ENCODE measurements at regions not wholly inside any gene's neighbourhood (a gene's known extent, or its start where the extent isn't known, plus 50 kb on each side); places are given as distances from the start of the nearest gene placed in this dataset.

GRCh38 chr9:11142965-11143738, 530.4 kb upstream of the PTPRD start:
- no peaks in the 10 kb centered on the region for H3K4me1 ChIP-seq (ENCODE audit: control insufficient read depth, insufficient read depth, low read length)
- intact Hi-C loops (cut with DNase I), result no loop called here
- no peaks in the 10 kb centered on the region for H3K9me3 ChIP-seq (ENCODE audit: control insufficient read depth, low read length)

GRCh38 chr9:11144746-11145145, 531.9 kb upstream of the PTPRD start:
- no peak for ATAC-seq
- intact Hi-C loops (cut with DNase I), result no loop called here
- Histone ChIP-seq H3K9me3 (ENCODE audit: control insufficient read depth, low read length) (no peaks in the 10 kb centered on the region), H3K27me3 (ENCODE audit: control insufficient read depth, insufficient read depth) (no peaks in the 10 kb centered on the region), H3K4me3 (ENCODE audit: low read length) (no peak overlapping the region), H3K4me1 (ENCODE audit: control insufficient read depth, insufficient read depth, low read length) (no peaks in the 10 kb centered on the region), H3K27ac (ENCODE audit: low read length) (no peak overlapping the region)
- 77% methylated on average over 2 of the region's 2 CpGs for WGBS
- DNase-seq, result no peak

More at GRCh38 chr9:11142965-11143738, 530.4 kb upstream of the PTPRD start:
- H3K27ac ChIP-seq (ENCODE audit: low read length), result no peak overlapping the region
- H3K27me3 ChIP-seq (ENCODE audit: control insufficient read depth, insufficient read depth), result no peaks in the 10 kb centered on the region
- ATAC-seq (no peak), DNase-seq (no peak)
- H3K4me3 ChIP-seq (ENCODE audit: low read length), result no peak overlapping the region
- 81% methylated on average over 3 of the region's 3 CpGs for WGBS

GRCh38 chr9:11148189-11148588, 535.4 kb upstream of the PTPRD start:
- intact Hi-C loops (cut with DNase I), result no loop called here
- ATAC-seq, result no peak
- Histone ChIP-seq H3K4me3 (ENCODE audit: low read length) (no peak overlapping the region), H3K9me3 (ENCODE audit: control insufficient read depth, low read length) (no peaks in the 10 kb centered on the region), H3K27me3 (ENCODE audit: control insufficient read depth, insufficient read depth) (no peaks in the 10 kb centered on the region), H3K4me1 (ENCODE audit: control insufficient read depth, insufficient read depth, low read length) (no peaks in the 10 kb centered on the region), H3K27ac (ENCODE audit: low read length) (no peak overlapping the region)
- WGBS, result 86% methylated on average over 5 of the region's 5 CpGs
- DNase-seq, result no peak

DNA sequence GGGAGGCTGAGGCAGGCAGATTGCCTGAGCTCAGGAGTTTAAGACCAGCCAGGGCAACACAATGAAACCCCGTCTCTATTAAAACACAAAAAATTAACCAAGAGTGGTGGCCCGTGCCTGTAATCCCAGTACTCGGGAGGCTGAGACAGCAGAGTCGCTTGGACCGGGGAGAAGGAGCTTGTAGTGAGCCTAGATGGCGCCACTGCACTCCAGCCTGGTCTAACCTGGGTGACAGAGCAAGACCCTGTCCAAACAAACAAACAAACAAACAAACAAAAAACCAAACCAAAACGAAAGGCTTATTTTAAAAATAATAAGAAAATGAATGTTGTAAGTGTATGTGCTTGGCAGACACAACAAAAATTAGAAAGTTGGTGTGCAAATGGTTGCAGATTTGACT, 536.3 kb upstream of the PTPRD start:
- Histone ChIP-seq H3K27me3 (ENCODE audit: control insufficient read depth, insufficient read depth) (no peaks in the 10 kb centered on the region), H3K4me3 (ENCODE audit: low read length) (no peak overlapping the region), H3K4me1 (ENCODE audit: control insufficient read depth, insufficient read depth, low read length) (no peaks in the 10 kb centered on the region), H3K9me3 (ENCODE audit: control insufficient read depth, low read length) (no peaks in the 10 kb centered on the region), H3K27ac (ENCODE audit: low read length) (no peak overlapping the region)
- DNase-seq (no peak), ATAC-seq (no peak)
- intact Hi-C loops (cut with DNase I), result no loop called here
- 58% methylated on average over 7 of the region's 7 CpGs for WGBS

GRCh38 chr9:11158063-11158462, 545.3 kb upstream of the PTPRD start:
- 59% methylated on average over 1 of the region's 1 CpG for WGBS
- intact Hi-C loops (cut with DNase I), result no loop called here

DNA sequence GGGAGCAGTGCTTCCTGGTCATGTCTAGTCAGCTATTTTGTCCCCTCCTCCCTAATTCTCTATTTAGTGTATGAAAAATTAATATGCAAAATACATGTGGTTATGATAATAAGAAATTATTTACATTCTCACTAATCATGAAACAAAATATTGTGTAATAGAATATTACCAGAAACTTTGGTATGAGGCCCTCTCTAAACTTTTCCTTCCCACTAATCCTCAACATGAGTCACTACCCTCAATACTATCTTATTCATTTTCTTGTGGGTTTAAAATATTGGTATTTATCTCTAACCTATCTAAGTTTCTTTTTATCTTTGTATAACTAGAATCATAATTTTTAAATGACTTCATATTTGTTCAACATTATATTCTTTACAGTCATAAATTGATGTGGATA, 545.9 kb upstream of the PTPRD start:
- intact Hi-C loops (cut with DNase I), result no loop called here
- no peak for ATAC-seq
- Histone ChIP-seq H3K27me3 (ENCODE audit: control insufficient read depth, insufficient read depth) (no peaks in the 10 kb centered on the region), H3K4me3 (ENCODE audit: low read length) (no peak overlapping the region), H3K4me1 (ENCODE audit: control insufficient read depth, insufficient read depth, low read length) (no peaks in the 10 kb centered on the region), H3K27ac (ENCODE audit: low read length) (no peak overlapping the region), H3K9me3 (ENCODE audit: control insufficient read depth, low read length) (no peaks in the 10 kb centered on the region)
- no peak for DNase-seq

More at GRCh38 chr9:11158063-11158462, 545.3 kb upstream of the PTPRD start:
- no peaks in the 10 kb centered on the region for H3K9me3 ChIP-seq (ENCODE audit: control insufficient read depth, low read length)
- H3K4me3 ChIP-seq (ENCODE audit: low read length), result no peak overlapping the region
- DNase-seq (no peak), ATAC-seq (no peak)
- H3K27ac ChIP-seq (ENCODE audit: low read length), result no peak overlapping the region
- no peaks in the 10 kb centered on the region for H3K27me3 ChIP-seq (ENCODE audit: control insufficient read depth, insufficient read depth)
- no peaks in the 10 kb centered on the region for H3K4me1 ChIP-seq (ENCODE audit: control insufficient read depth, insufficient read depth, low read length)

- Histone ChIP-seq H3K27me3 (ENCODE audit: control insufficient read depth, insufficient read depth) (no peaks in the 10 kb centered on the region), H3K9me3 (ENCODE audit: control insufficient read depth, low read length) (no peaks in the 10 kb centered on the region), H3K27ac (ENCODE audit: low read length) (no peak overlapping the region), H3K4me1 (ENCODE audit: control insufficient read depth, insufficient read depth, low read length) (no peaks in the 10 kb centered on the region), H3K4me3 (ENCODE audit: low read length) (no peak overlapping the region)
- 63% methylated on average over 1 of the region's 1 CpG for WGBS
- DNase-seq (no peak), ATAC-seq (no peak)
- intact Hi-C loops (cut with DNase I), result no loop called here
These were observed 546.6 kb upstream of the PTPRD start for GRCh38 chr9:11159318-11159862.

DNA sequence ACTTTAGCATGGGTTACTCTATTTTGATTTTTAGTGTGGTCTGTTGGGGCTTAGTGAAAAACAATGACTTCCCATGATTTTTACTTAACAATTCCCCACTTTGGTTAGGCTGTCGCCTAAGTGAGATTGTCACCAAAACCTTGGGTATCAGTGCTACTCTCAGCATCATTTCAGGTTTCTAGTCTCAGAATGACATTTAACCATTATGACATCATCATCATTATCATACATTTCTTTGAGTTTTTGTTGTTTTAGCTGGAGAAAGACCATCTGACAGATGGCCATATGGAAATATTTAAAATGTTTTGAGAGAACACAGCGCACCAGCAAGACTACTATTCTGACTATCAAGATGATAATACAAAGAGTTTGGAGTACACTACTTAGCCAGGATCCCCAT, 551.0 kb upstream of the PTPRD start:
- Histone ChIP-seq H3K9me3 (ENCODE audit: control insufficient read depth, low read length) (no peaks in the 10 kb centered on the region), H3K27me3 (ENCODE audit: control insufficient read depth, insufficient read depth) (no peaks in the 10 kb centered on the region)
- intact Hi-C loops (cut with DNase I), result no loop called here

DNA sequence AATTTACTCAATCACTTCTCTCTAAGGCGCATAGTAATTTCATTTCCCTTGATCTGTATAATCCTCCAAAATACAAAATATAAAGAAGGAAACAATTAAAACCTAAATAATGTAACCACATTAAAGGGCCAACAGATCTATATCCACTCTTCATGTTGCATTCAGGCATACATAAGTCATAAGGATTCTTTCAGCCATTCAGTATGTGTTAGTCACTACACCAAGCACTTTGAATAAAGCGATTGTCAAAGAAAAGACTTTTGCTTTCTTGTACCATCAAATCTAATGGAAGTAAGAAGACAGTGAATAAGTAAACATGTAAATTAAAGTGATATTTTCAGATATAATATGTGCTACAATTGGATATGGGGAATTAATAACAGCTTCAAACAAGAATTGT, 569.2 kb upstream of the PTPRD start:
- no peak overlapping the region for H3K27ac ChIP-seq (ENCODE audit: low read length)
- no peak overlapping the region for H3K4me3 ChIP-seq (ENCODE audit: low read length)
- H3K4me1 ChIP-seq (ENCODE audit: control insufficient read depth, insufficient read depth, low read length), result no peaks in the 10 kb centered on the region
- no peak for ATAC-seq
- intact Hi-C loops (cut with DNase I), result no loop called here
- no peaks in the 10 kb centered on the region for H3K27me3 ChIP-seq (ENCODE audit: control insufficient read depth, insufficient read depth)
- WGBS, result 92% methylated on average over 2 of the region's 2 CpGs
- no peaks in the 10 kb centered on the region for H3K9me3 ChIP-seq (ENCODE audit: control insufficient read depth, low read length)
- DNase-seq, result no peak

More for the DNA sequence above, 551.0 kb upstream of the PTPRD start:
- Histone ChIP-seq H3K27ac (ENCODE audit: low read length) (no peak overlapping the region), H3K4me3 (ENCODE audit: low read length) (no peak overlapping the region), H3K4me1 (ENCODE audit: control insufficient read depth, insufficient read depth, low read length) (no peaks in the 10 kb centered on the region)
- DNase-seq, result no peak
- WGBS, result 72% methylated on average over 2 of the region's 2 CpGs
- ATAC-seq, result no peak

- Histone ChIP-seq H3K27me3 (ENCODE audit: control insufficient read depth, insufficient read depth) (no peaks in the 10 kb centered on the region), H3K9me3 (ENCODE audit: control insufficient read depth, low read length) (no peaks in the 10 kb centered on the region), H3K4me3 (ENCODE audit: low read length) (no peak overlapping the region), H3K27ac (ENCODE audit: low read length) (no peak overlapping the region), H3K4me1 (ENCODE audit: control insufficient read depth, insufficient read depth, low read length) (no peaks in the 10 kb centered on the region)
- DNase-seq, result no peak
- ATAC-seq, result no peak
- intact Hi-C loops (cut with DNase I), result no loop called here
- WGBS, result 60% methylated on average over 1 of the region's 1 CpG
These were observed 577.9 kb upstream of the PTPRD start for GRCh38 chr9:11190719-11191118.

DNA sequence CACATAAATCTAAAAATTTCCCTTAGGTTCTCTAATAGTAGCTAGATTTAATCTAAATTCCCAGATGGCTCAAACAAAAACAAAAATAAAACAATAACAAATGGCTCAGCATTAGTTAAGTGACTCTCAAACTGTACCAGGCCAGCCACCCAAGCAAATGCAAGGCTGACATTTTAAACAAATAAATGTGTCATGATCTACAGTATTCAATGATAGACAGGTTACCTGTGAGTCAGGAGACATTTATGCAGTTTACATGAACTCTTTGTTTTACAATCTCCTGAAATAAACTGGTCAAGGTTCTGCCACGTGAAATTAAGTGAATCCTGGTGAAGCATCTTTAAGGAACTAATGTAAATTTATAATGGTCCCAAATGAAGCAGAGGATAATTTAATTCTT, 580.2 kb upstream of the PTPRD start:
- Histone ChIP-seq H3K27ac (ENCODE audit: low read length) (no peak overlapping the region), H3K4me1 (ENCODE audit: control insufficient read depth, insufficient read depth, low read length) (no peaks in the 10 kb centered on the region), H3K27me3 (ENCODE audit: control insufficient read depth, insufficient read depth) (no peaks in the 10 kb centered on the region), H3K9me3 (ENCODE audit: control insufficient read depth, low read length) (no peaks in the 10 kb centered on the region), H3K4me3 (ENCODE audit: low read length) (no peak overlapping the region)
- ATAC-seq (no peak), DNase-seq (no peak)
- 70% methylated on average over 1 of the region's 1 CpG for WGBS
- intact Hi-C loops (cut with DNase I), result no loop called here

DNA sequence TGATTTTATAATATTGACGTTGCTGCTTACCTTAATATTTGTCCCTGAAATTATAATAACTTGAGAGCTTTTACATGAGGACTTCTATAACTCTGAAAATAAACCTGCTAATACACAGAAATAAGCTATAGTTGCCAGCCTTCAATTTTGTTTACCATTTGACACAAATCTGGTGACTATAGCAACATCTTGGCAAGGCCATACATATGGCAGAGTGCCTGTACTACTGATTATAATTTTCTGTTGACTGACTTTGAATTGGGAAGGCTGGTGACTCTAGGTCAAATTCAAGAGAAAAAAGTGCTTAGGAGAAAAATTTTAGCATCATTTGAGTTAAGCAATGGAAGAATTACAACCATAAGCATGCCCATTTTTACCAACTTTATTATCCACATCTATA, 581.4 kb upstream of the PTPRD start:
- Histone ChIP-seq H3K27me3 (ENCODE audit: control insufficient read depth, insufficient read depth) (no peaks in the 10 kb centered on the region), H3K27ac (ENCODE audit: low read length) (no peak overlapping the region), H3K4me1 (ENCODE audit: control insufficient read depth, insufficient read depth, low read length) (no peaks in the 10 kb centered on the region), H3K9me3 (ENCODE audit: control insufficient read depth, low read length) (no peaks in the 10 kb centered on the region), H3K4me3 (ENCODE audit: low read length) (no peak overlapping the region)
- DNase-seq, result no peak
- no peak for ATAC-seq
- 61% methylated on average over 1 of the region's 1 CpG for WGBS
- intact Hi-C loops (cut with DNase I), result no loop called here
